Heart right ventricle (tissue), 16 donors: ENCODE measurements at regions not wholly inside any gene's neighbourhood (a gene's known extent, or its start where the extent isn't known, plus 50 kb on each side); places are given as distances from the start of the nearest gene placed in this dataset.

Experiments
- ATAC-seq, 8 donors: fragments of 200-7000 bp; cut with Tn5 transposase; one replicate each; pipeline ENCODE4 v1.9.1; 2020; ENCODE audit warnings: mild to moderate bottlenecking in 8 of 8, moderate library complexity in 8 of 8, moderate number of reproducible peaks in 1 of 8
- DNase-seq, 2 donors: peaks; one replicate each; pipeline ENCODE4 v3.0.0-alpha.2; 2020
- H3K27ac ChIP-seq, 10 donors: fragments of 200-600 bp; sonication (generic) in 2 of 10; one replicate each; pipeline versions ENCODE4 v1.5.0 to v1.8.0; 2020 to 2022; ENCODE audit warnings: mild to moderate bottlenecking in 3 of 10
- H3K27me3 ChIP-seq, 7 donors: fragments of 200-600 bp; one replicate each; pipeline ENCODE4 v1.8.0; 2021 to 2022; ENCODE audit warnings: mild to moderate bottlenecking in 2 of 7
- H3K36me3 ChIP-seq, 9 donors: fragments of 200-600 bp; sonication (generic) in 1 of 9; one replicate each; pipeline versions ENCODE4 v1.5.0 to v1.8.0; 2020 to 2022; ENCODE audit warnings: mild to moderate bottlenecking in 2 of 9
- H3K4me1 ChIP-seq, 9 donors: fragments of 200-600 bp; sonication (generic) in 1 of 9; one replicate each; pipeline versions ENCODE4 v1.5.0 to v1.8.0; 2020 to 2022; ENCODE audit warnings: mild to moderate bottlenecking in 4 of 9
- H3K4me3 ChIP-seq, 10 donors: fragments of 200-600 bp; sonication (generic) in 2 of 10; one replicate each; pipeline versions ENCODE4 v1.5.0 to v1.8.0; 2020 to 2022; ENCODE audit warnings: mild to moderate bottlenecking in 7 of 10, moderate library complexity in 2 of 10
- H3K9me3 ChIP-seq, 11 donors: fragments of 200-600 bp in 10 of 11; sonication (generic) in 2 of 11; one replicate each; pipeline versions ENCODE4 v1.5.0 to v1.8.0; 2013 to 2022; ENCODE audit warnings: mild to moderate bottlenecking in 2 of 11, control low read depth in 1 of 11, moderate library complexity in 1 of 11
- WGBS, 2 donors: extraction: QIAGEN DNeasy Blood & Tissue Kit; methylation state at CpG; one replicate each; pipeline ENCODE4 v1.1.7; 2013; ENCODE audit warnings: inconsistent platforms in 1 of 2; 5-methylcytosine and 5-hydroxymethylcytosine counted together
- intact Hi-C, 10 donors: fragments of 100-400 bp; cut with DNase I; formaldehyde crosslinking; loops; one replicate each; pipeline versions ENCODE4 v1.11.1 to v1.14.2; 2022
- TF ChIP-seq, protein P1 (sequence below), 9 donors: fragments of 200-600 bp; sonication (generic) in 2 of 9; IDR thresholded peaks; one replicate each; pipeline versions ENCODE4 v1.5.0 to v1.8.0; 2021 to 2022; ENCODE audit warnings: antibody characterized with exemption in 9 of 9, mild to moderate bottlenecking in 5 of 9, moderate library complexity in 1 of 9
- donor health status: Arrhythmogenic right ventricular cardiomyopathy.
- donor health status: ischemic (EF 13 %, LVEDD 7.1; RV severe dilation, severe dysfunction).
- donor health status: healthy with polysubstance abuse.
- donor health status: DM: no; HTN: yes; CAD: no.
- donor health status: DM: no; HTN: no; CAD: no.
- donor health status: ischemic (EF 25% LVEDD 6.9; RV normal size, moderate dysfunction).
- donor health status: ischemic (EF 25% LVEDD 5.7; RV mildly dilated, moderate dysfunction).
- donor health status: healthy.
- donor health status: DM: yes; HTN: yes; CAD: no.
- donor health status: Ischemic cardiomyopathy.
- donor health status: ischemic (EF 35%, LVEDD 5.7; RV mildly dilated, moderate dysfunction).
- donor health status: nonischemic (EF 11% LVEDD 7.7; RV severe dilation, severe dysfunction).
- donor health status: DM: yes; HTN: yes; CAD: no.
- donor health status: PGD.
- donor health status: ischemic (EF 29% LVEDD 5.4; RV normal size, mild dysfunction).
- donor health status: nonischemic (EF 23%, LVEDD 6.1; RV moderate dilation, normal function).

DNA sequence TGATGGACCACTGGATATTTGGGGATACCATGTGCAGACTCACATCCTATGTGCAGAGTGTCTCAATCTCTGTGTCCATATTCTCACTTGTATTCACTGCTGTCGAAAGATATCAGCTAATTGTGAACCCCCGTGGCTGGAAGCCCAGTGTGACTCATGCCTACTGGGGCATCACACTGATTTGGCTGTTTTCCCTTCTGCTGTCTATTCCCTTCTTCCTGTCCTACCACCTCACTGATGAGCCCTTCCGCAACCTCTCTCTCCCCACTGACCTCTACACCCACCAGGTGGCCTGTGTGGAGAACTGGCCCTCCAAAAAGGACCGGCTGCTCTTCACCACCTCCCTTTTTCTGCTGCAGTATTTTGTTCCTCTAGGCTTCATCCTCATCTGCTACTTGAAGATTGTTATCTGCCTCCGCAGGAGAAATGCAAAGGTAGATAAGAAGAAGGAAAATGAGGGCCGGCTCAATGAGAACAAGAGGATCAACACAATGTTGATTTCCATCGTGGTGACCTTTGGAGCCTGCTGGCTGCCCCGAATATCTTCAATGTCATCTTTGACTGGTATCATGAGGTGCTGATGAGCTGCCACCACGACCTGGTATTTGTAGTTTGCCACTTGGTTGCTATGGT lies 54.5 kb upstream of the HNRNPA0 start:
- no peak overlapping the region for H3K4me3 ChIP-seq
- H3K27me3 ChIP-seq = no peaks in the 10 kb centered on the region
- intact Hi-C loops = no loop called here
- H3K9me3 ChIP-seq = no peaks in the 10 kb centered on the region
- 37 to 52% methylated on average over 9 of the region's 9 CpGs for WGBS, 2 donors
- TF ChIP-seq, protein P1, sequence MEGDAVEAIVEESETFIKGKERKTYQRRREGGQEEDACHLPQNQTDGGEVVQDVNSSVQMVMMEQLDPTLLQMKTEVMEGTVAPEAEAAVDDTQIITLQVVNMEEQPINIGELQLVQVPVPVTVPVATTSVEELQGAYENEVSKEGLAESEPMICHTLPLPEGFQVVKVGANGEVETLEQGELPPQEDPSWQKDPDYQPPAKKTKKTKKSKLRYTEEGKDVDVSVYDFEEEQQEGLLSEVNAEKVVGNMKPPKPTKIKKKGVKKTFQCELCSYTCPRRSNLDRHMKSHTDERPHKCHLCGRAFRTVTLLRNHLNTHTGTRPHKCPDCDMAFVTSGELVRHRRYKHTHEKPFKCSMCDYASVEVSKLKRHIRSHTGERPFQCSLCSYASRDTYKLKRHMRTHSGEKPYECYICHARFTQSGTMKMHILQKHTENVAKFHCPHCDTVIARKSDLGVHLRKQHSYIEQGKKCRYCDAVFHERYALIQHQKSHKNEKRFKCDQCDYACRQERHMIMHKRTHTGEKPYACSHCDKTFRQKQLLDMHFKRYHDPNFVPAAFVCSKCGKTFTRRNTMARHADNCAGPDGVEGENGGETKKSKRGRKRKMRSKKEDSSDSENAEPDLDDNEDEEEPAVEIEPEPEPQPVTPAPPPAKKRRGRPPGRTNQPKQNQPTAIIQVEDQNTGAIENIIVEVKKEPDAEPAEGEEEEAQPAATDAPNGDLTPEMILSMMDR (IDR thresholded peaks at IDR 0.05) = no peak
- H3K36me3 ChIP-seq = peaks cover 0 to 59% (median 0%) of the 10 kb centered on the region in 9 donors
- DNase-seq (peak; percentile 23 to 35), ATAC-seq (peak in 6 of 8 donors; percentile 50 to 81 (median 68))
- H3K4me1 ChIP-seq = peaks cover 0 to 35% (median 0%) of the 10 kb centered on the region in 9 donors
- peak overlapping the region in 3 of 10 donors; percentile 18 to 51 (median 44) for H3K27ac ChIP-seq

DNA sequence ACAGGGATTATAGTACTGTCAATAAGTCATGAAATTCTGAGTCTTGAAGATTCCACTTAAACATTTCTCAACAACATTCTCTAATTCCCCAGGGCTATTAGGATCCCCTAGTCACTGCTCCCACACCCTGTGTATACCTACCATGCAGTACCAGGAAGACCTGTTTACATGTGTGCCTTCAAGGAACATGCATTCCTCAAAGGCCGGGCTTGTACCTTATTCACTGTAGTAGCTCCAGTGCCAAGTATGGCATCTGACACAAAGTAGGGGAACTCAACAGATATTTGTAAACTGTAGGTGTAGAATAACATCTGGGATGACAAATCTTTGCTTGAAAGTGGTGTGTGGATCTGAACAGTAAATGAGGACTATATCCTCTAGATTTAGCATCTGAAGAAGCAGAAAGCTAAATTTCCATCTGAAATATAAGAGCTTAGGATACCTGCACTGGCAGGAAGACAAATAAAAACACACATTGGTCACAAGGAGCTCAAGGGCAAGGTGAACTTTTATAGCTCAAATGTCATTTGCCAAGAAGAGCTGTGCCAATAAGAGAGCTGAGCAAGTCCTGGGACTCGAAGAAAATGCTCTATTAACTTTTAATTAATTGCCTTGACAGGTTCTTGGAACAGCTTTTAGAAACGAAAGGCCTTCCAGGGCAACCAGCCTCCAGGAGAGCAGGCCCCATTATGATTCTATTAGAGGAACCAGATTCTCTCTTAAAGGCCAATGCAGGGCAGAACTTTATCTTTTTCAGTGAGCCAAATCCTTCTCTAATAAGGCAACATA lies 52.3 kb upstream of the MYOT start:
- no peak for DNase-seq
- TF ChIP-seq, protein P1 (IDR thresholded peaks at IDR 0.05) = no peak
- no peak overlapping the region for H3K4me3 ChIP-seq
- ATAC-seq = peak in 5 of 8 donors; percentile 50 to 63 (median 54)
- intact Hi-C loops = no loop called here
- H3K36me3 ChIP-seq = peaks cover 0 to 27% (median 0%) of the 10 kb centered on the region in 9 donors
- no peaks in the 10 kb centered on the region for H3K27me3 ChIP-seq
- H3K27ac ChIP-seq = peak overlapping the region in 6 of 10 donors; percentile 19 to 57 (median 48)
- H3K9me3 ChIP-seq = no peaks in the 10 kb centered on the region
- H3K4me1 ChIP-seq = peaks cover 0 to 29% (median 9%) of the 10 kb centered on the region in 9 donors
- 39 to 48% methylated on average over 3 of the region's 3 CpGs for WGBS, 2 donors
